ENCODE measurements at regions not wholly inside any gene's neighbourhood (a gene's known extent, or its start where the extent isn't known, plus 50 kb on each side); places are given as distances from the start of the nearest gene placed in this dataset.

GRCh38 chr13:97101912-97102708 lies 107.8 kb upstream of the OXGR1 start:
- TF ChIP-seq RAD21 (IDR thresholded peaks at IDR 0.05; ENCODE audit: low read depth), result no peak
- TF ChIP-seq POLR2A (IDR thresholded peaks at IDR 0.05; ENCODE audit: borderline replicate concordance, extremely low read depth, insufficient read depth, insufficient read length), result no peak
- TF ChIP-seq EZH2 (IDR thresholded peaks at IDR 0.05), result no peak
- TF ChIP-seq EGR1 (IDR thresholded peaks at IDR 0.05; ENCODE audit: low read depth), result no peak
- TF ChIP-seq, protein P1, sequence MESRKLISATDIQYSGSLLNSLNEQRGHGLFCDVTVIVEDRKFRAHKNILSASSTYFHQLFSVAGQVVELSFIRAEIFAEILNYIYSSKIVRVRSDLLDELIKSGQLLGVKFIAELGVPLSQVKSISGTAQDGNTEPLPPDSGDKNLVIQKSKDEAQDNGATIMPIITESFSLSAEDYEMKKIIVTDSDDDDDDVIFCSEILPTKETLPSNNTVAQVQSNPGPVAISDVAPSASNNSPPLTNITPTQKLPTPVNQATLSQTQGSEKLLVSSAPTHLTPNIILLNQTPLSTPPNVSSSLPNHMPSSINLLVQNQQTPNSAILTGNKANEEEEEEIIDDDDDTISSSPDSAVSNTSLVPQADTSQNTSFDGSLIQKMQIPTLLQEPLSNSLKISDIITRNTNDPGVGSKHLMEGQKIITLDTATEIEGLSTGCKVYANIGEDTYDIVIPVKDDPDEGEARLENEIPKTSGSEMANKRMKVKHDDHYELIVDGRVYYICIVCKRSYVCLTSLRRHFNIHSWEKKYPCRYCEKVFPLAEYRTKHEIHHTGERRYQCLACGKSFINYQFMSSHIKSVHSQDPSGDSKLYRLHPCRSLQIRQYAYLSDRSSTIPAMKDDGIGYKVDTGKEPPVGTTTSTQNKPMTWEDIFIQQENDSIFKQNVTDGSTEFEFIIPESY (IDR thresholded peaks at IDR 0.05; ENCODE audit: extremely low read depth, insufficient replicate concordance, low read length), result no peak
- TF ChIP-seq, protein P2, sequence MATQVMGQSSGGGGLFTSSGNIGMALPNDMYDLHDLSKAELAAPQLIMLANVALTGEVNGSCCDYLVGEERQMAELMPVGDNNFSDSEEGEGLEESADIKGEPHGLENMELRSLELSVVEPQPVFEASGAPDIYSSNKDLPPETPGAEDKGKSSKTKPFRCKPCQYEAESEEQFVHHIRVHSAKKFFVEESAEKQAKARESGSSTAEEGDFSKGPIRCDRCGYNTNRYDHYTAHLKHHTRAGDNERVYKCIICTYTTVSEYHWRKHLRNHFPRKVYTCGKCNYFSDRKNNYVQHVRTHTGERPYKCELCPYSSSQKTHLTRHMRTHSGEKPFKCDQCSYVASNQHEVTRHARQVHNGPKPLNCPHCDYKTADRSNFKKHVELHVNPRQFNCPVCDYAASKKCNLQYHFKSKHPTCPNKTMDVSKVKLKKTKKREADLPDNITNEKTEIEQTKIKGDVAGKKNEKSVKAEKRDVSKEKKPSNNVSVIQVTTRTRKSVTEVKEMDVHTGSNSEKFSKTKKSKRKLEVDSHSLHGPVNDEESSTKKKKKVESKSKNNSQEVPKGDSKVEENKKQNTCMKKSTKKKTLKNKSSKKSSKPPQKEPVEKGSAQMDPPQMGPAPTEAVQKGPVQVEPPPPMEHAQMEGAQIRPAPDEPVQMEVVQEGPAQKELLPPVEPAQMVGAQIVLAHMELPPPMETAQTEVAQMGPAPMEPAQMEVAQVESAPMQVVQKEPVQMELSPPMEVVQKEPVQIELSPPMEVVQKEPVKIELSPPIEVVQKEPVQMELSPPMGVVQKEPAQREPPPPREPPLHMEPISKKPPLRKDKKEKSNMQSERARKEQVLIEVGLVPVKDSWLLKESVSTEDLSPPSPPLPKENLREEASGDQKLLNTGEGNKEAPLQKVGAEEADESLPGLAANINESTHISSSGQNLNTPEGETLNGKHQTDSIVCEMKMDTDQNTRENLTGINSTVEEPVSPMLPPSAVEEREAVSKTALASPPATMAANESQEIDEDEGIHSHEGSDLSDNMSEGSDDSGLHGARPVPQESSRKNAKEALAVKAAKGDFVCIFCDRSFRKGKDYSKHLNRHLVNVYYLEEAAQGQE (IDR thresholded peaks at IDR 0.05; ENCODE audit: low read depth), result no peak
- TF ChIP-seq JUND (IDR thresholded peaks at IDR 0.05), result no peak
- TF ChIP-seq EZH2phosphoT487 (IDR thresholded peaks at IDR 0.05; ENCODE audit: borderline replicate concordance), result no peak
- TF ChIP-seq, protein P3, sequence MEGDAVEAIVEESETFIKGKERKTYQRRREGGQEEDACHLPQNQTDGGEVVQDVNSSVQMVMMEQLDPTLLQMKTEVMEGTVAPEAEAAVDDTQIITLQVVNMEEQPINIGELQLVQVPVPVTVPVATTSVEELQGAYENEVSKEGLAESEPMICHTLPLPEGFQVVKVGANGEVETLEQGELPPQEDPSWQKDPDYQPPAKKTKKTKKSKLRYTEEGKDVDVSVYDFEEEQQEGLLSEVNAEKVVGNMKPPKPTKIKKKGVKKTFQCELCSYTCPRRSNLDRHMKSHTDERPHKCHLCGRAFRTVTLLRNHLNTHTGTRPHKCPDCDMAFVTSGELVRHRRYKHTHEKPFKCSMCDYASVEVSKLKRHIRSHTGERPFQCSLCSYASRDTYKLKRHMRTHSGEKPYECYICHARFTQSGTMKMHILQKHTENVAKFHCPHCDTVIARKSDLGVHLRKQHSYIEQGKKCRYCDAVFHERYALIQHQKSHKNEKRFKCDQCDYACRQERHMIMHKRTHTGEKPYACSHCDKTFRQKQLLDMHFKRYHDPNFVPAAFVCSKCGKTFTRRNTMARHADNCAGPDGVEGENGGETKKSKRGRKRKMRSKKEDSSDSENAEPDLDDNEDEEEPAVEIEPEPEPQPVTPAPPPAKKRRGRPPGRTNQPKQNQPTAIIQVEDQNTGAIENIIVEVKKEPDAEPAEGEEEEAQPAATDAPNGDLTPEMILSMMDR (IDR thresholded peaks at IDR 0.05 in 2 of 3, conservative IDR thresholded peaks at IDR 0.05 in 1 of 3; ENCODE audit: borderline replicate concordance in 1 of 3, insufficient read depth in 1 of 3, low read depth in 2 of 3, low read length in 2 of 3), result no peak
- TF ChIP-seq, protein P4, sequence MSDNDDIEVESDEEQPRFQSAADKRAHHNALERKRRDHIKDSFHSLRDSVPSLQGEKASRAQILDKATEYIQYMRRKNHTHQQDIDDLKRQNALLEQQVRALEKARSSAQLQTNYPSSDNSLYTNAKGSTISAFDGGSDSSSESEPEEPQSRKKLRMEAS (IDR thresholded peaks at IDR 0.05), result no peak
- no peak for TF ChIP-seq ELF1 (IDR thresholded peaks at IDR 0.05; ENCODE audit: borderline replicate concordance, low read depth)
